B cell (primary cell): ENCODE measurements at regions not wholly inside any gene's neighbourhood (a gene's known extent, or its start where the extent isn't known, plus 50 kb on each side); places are given as distances from the start of the nearest gene placed in this dataset.

Experiments
- ATAC-seq: fragments of 200-7000 bp; cut with Tn5 transposase; one replicate; pipeline ENCODE4 v1.10.0; 2021; ENCODE audit warnings: low read depth, mild to moderate bottlenecking, moderate number of reproducible peaks, moderate library complexity
- CTCF ChIA-PET: fragments of 350-600 bp; sonication (Branson Sonifier 250); formaldehyde crosslinking; loops from one replicate; lab custom pipeline; 2021; ENCODE audit warnings: antibody characterized with exemption, inconsistent platforms; lab: Charles Lee
- POLR2A ChIA-PET: fragments of 350-600 bp; sonication (Branson Sonifier 250); formaldehyde crosslinking; loops from one replicate; lab custom pipeline; 2021; ENCODE audit warnings: antibody characterized with exemption; lab: Charles Lee
- DNase-seq: peaks from one replicate; pipeline ENCODE4 v3.0.0; 2013
- H2AFZ ChIP-seq: 2 replicates; pipeline ENCODE4 v1.6.1; 2012; ENCODE audit warnings: mild to moderate bottlenecking, low read depth, low read length; ENCODE audit not compliant: insufficient read depth, poor library complexity, severe bottlenecking
- H3K27ac ChIP-seq, 2 donors: 1 replicate in 1 of 2; 2 replicates in 1 of 2; pipeline ENCODE4 v1.5.1; 2012 to 2013; ENCODE audit warnings: low read length in 2 of 2, mild to moderate bottlenecking in 2 of 2, moderate library complexity in 1 of 2
- H3K27me3 ChIP-seq, 4 experiments: fragments of 200-600 bp in 1 of 4; sonication (generic) in 1 of 4; replicated peaks in 1 of 4; 1 replicate in 2 of 4; 2 replicates in 2 of 4; pipeline versions ENCODE4 v1.6.1 to v1.7.0; 2013 to 2016; ENCODE audit warnings: low read length in 3 of 4, mild to moderate bottlenecking in 2 of 4, mixed read lengths in 1 of 4, moderate library complexity in 1 of 4; ENCODE audit not compliant: insufficient read depth in 4 of 4, control insufficient read depth in 3 of 4; ENCODE audit errors: control extremely low read depth in 1 of 4
- H3K36me3 ChIP-seq, 2 experiments: replicated peaks in 1 of 2; 1 replicate in 1 of 2; 2 replicates in 1 of 2; pipeline versions ENCODE4 v1.6.1 to v1.7.1; 2013; ENCODE audit warnings: low read length in 1 of 2; ENCODE audit not compliant: insufficient read depth in 2 of 2, control insufficient read depth in 1 of 2; ENCODE audit errors: control extremely low read depth in 1 of 2, extremely low read depth in 1 of 2
- H3K4me1 ChIP-seq, 2 donors: fragments of 200-600 bp in 1 of 2; sonication (generic) in 1 of 2; 1 replicate in 1 of 2; 2 replicates in 1 of 2; pipeline versions ENCODE4 v1.5.1 to v1.6.1; 2013 to 2017; ENCODE audit warnings: low read length in 2 of 2; ENCODE audit not compliant: control insufficient read depth in 2 of 2, insufficient read depth in 2 of 2
- H3K4me2 ChIP-seq: replicated peaks from 2 replicates; pipeline ENCODE3; 2012; ENCODE audit warnings: mild to moderate bottlenecking, low read depth, low read length; ENCODE audit not compliant: poor library complexity, severe bottlenecking
- H3K4me3 ChIP-seq, 5 experiments: fragments of 200-600 bp in 1 of 5; sonication (generic) in 1 of 5; 1 replicate in 3 of 5; 2 replicates in 2 of 5; pipeline versions ENCODE4 v1.5.1 to v1.7.0; 2011 to 2016; ENCODE audit warnings: low read length in 4 of 5, mild to moderate bottlenecking in 4 of 5, low read depth in 2 of 5, control low read depth in 1 of 5, moderate library complexity in 1 of 5; ENCODE audit not compliant: insufficient read depth in 1 of 5; ENCODE audit errors: control extremely low read depth in 1 of 5, extremely low read depth in 1 of 5
- H3K79me2 ChIP-seq: fragments of 200-600 bp; sonication (generic); one replicate; pipeline ENCODE4 v1.6.0; 2016; ENCODE audit warnings: low read length; ENCODE audit not compliant: control insufficient read depth, insufficient read depth
- H3K9ac ChIP-seq: fragments of 200-600 bp; sonication (generic); 2 replicates; pipeline ENCODE4 v1.6.1; 2017; ENCODE audit warnings: mild to moderate bottlenecking, low read length, moderate library complexity
- H3K9me3 ChIP-seq, 3 donors: one replicate each; pipeline versions ENCODE4 v1.6.1 to v1.7.1; 2013; ENCODE audit warnings: low read length in 2 of 3; ENCODE audit not compliant: control insufficient read depth in 2 of 3, insufficient read depth in 1 of 3; ENCODE audit errors: control extremely low read depth in 1 of 3
- H4K20me1 ChIP-seq: 2 replicates; pipeline ENCODE4 v1.6.0; 2012; ENCODE audit warnings: mild to moderate bottlenecking, low read length; ENCODE audit not compliant: insufficient read depth, control insufficient read depth, poor library complexity, severe bottlenecking
- H3K27ac Mint-ChIP-seq: one replicate; pipeline ENCODE4 v1.8.0; 2021; ENCODE audit warnings: mixed read lengths
- H3K27me3 Mint-ChIP-seq: one replicate; pipeline ENCODE4 v1.8.0; 2021; ENCODE audit warnings: mixed read lengths
- H3K4me1 Mint-ChIP-seq: one replicate; pipeline ENCODE4 v1.8.0; 2021; ENCODE audit warnings: mixed read lengths
- H3K4me3 Mint-ChIP-seq: one replicate; pipeline ENCODE4 v1.8.0; 2021; ENCODE audit warnings: mixed read lengths
- H3K9me3 Mint-ChIP-seq: one replicate; pipeline ENCODE4 v1.8.0; 2022; ENCODE audit warnings: mixed read lengths; ENCODE audit not compliant: insufficient read depth
- CTCF ChIP-seq: fragments of 200-600 bp; IDR thresholded peaks from one replicate; pipeline ENCODE4 v1.8.0; 2022; ENCODE audit warnings: antibody characterized with exemption, mild to moderate bottlenecking
- EZH2 ChIP-seq: IDR thresholded peaks from 2 replicates; pipeline ENCODE4 v1.6.1; 2012; ENCODE audit warnings: borderline replicate concordance, low read depth, mild to moderate bottlenecking, moderate library complexity, low read length; ENCODE audit not compliant: insufficient read depth, poor library complexity, severe bottlenecking
- WGBS: methylation state at CpG from one replicate; pipeline ENCODE4 v1.1.5; 2013; ENCODE audit warnings: missing lambda C conversion rate; ENCODE audit not compliant: insufficient coverage; 5-methylcytosine and 5-hydroxymethylcytosine counted together
- intact Hi-C: fragments of 100-400 bp; cut with micrococcal nuclease; formaldehyde crosslinking; loops from one replicate; pipeline ENCODE4 v1.10.0; 2022

GRCh38 chr2:34719206-34719605 lies 1120.1 kb upstream of the FAM98A start:
- TF ChIP-seq CTCF, result no peak
- no peak for TF ChIP-seq EZH2
- H3K36me3 ChIP-seq, result no peaks in the 10 kb centered on the region
- no peaks in the 10 kb centered on the region for H3K79me2 ChIP-seq
- H3K27ac ChIP-seq, result no peak overlapping the region
- no peaks in the 10 kb centered on the region for H3K4me1 Mint-ChIP-seq
- H3K27ac Mint-ChIP-seq, result no peak overlapping the region
- ATAC-seq (no peak), DNase-seq (no peak)
- no peak overlapping the region for H3K4me2 ChIP-seq
- no peak overlapping the region for H3K4me3 ChIP-seq
- WGBS, result 94% methylated on average over 7 of the region's 7 CpGs
- H3K4me3 Mint-ChIP-seq, result no peak overlapping the region
- POLR2A ChIA-PET, result no interaction called here
- intact Hi-C loops, result no loop called here
- no peak overlapping the region for H3K9ac ChIP-seq
- CTCF ChIA-PET, result no interaction called here
- no peaks in the 10 kb centered on the region for H3K27me3 ChIP-seq
- H4K20me1 ChIP-seq, result no peaks in the 10 kb centered on the region
- no peaks in the 10 kb centered on the region for H3K4me1 ChIP-seq
- no peaks in the 10 kb centered on the region for H3K27me3 Mint-ChIP-seq
- peaks cover 2% of the 10 kb centered on the region for H3K9me3 Mint-ChIP-seq
- H2AFZ ChIP-seq, result no peak overlapping the region
- H3K9me3 ChIP-seq, result peaks cover 0 to 11% (median 0%) of the 10 kb centered on the region in 3 donors

GRCh38 chr2:34705551-34706247 lies 1106.6 kb upstream of the FAM98A start:
- H3K4me1 Mint-ChIP-seq, result no peaks in the 10 kb centered on the region
- TF ChIP-seq CTCF (no peak), EZH2 (no peak)
- POLR2A ChIA-PET, result no interaction called here
- no peaks in the 10 kb centered on the region for H3K27me3 ChIP-seq
- H3K27ac Mint-ChIP-seq, result no peak overlapping the region
- intact Hi-C loops, result no loop called here
- CTCF ChIA-PET, result no interaction called here
- H2AFZ ChIP-seq, result no peak overlapping the region
- no peaks in the 10 kb centered on the region for H3K4me1 ChIP-seq
- H4K20me1 ChIP-seq, result no peaks in the 10 kb centered on the region
- H3K79me2 ChIP-seq, result no peaks in the 10 kb centered on the region
- H3K9me3 ChIP-seq, result no peaks in the 10 kb centered on the region
- H3K4me3 Mint-ChIP-seq, result no peak overlapping the region
- no peak for ATAC-seq
- DNase-seq, result no peak
- no peaks in the 10 kb centered on the region for H3K27me3 Mint-ChIP-seq
- no peaks in the 10 kb centered on the region for H3K36me3 ChIP-seq
- WGBS, result 94% methylated on average over 2 of the region's 6 CpGs
- no peak overlapping the region for H3K4me3 ChIP-seq
- H3K4me2 ChIP-seq, result no peak overlapping the region
- no peak overlapping the region for H3K9ac ChIP-seq
- H3K9me3 Mint-ChIP-seq, result no peaks in the 10 kb centered on the region
- no peak overlapping the region for H3K27ac ChIP-seq
